Large intestine (tissue), 3 donors: ENCODE measurements at regions not wholly inside any gene's neighbourhood (a gene's known extent, or its start where the extent isn't known, plus 50 kb on each side); places are given as distances from the start of the nearest gene placed in this dataset.
A peak's percentile ranks its signal among the peaks of the same experiment; 100 is the strongest.

Experiments
- DNase-seq, 2 donors: peaks; one replicate each; pipeline versions ENCODE4 v3.0.0 to v3.0.0-alpha.2; 2013
- H3K27ac ChIP-seq: one replicate; pipeline ENCODE4 v1.5.1; 2013; ENCODE audit warnings: low read length
- H3K27me3 ChIP-seq: 2 replicates; pipeline ENCODE4 v1.6.1; 2013; ENCODE audit warnings: low read length; ENCODE audit not compliant: control insufficient read depth, insufficient read depth
- H3K36me3 ChIP-seq: 2 replicates; pipeline ENCODE4 v1.6.1; 2013; ENCODE audit warnings: low read length; ENCODE audit not compliant: control insufficient read depth, insufficient read depth
- H3K4me1 ChIP-seq: one replicate; pipeline ENCODE4 v1.6.1; 2013; ENCODE audit warnings: low read length; ENCODE audit not compliant: control insufficient read depth, insufficient read depth
- H3K4me3 ChIP-seq: one replicate; pipeline ENCODE4 v1.5.1; 2013; ENCODE audit warnings: low read length
- H3K9me3 ChIP-seq: one replicate; pipeline ENCODE4 v1.6.1; 2013; ENCODE audit warnings: mild to moderate bottlenecking, low read depth, low read length, moderate library complexity; ENCODE audit not compliant: control insufficient read depth
- WGBS: methylation state at CpG from one replicate; pipeline ENCODE4 v1.1.5; 2013; ENCODE audit warnings: low lambda C conversion rate; ENCODE audit not compliant: insufficient coverage; 5-methylcytosine and 5-hydroxymethylcytosine counted together

DNA sequence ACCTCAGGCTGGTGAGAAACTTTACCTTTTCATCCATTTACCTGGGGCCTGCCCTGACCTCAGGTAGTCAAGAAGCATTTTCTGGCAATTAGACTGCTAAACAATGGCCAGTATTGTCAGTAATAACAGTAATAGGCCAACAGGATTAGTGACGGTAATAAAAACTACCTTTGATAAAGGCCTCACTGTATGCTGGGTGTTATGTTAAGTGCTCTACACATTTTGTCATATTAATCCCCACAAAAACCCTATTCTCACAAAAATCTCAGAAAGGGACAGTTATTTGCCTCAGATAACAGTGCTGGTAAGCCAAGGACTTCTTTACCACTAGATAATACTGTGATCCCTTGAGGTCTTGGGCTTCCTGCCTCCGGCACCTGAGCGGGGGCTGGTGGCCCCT lies 191.4 kb downstream of the FOXD2 start:
- H3K27me3 ChIP-seq, result no peaks in the 10 kb centered on the region
- no CpG with 5 or more reads among the region's 3 CpGs for WGBS
- no peaks in the 10 kb centered on the region for H3K36me3 ChIP-seq
- no peak overlapping the region for H3K27ac ChIP-seq
- H3K4me3 ChIP-seq, result no peak overlapping the region
- H3K4me1 ChIP-seq, result no peaks in the 10 kb centered on the region
- no peaks in the 10 kb centered on the region for H3K9me3 ChIP-seq
- DNase-seq, result peak in 1 of 2 donors; percentile 35

DNA sequence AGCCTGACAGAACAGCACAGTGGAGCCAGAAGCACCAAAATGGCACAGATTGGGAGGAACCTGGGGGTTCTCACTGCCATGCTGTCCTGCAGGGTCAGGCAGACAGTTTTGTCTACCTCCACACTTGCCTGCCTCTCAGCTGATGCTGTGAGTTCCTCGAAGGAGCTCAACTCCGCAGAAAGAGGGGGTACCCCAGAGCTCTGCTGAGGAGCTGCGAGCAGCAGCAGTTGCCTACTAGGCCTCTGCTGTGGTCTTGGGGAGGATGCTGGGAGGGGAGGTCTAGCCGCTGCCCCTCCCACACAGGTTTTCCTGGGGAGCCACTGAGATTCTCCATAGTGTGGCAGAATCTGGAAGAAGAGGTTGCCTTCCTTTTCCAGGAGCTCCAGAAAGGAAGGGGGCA lies 192.5 kb downstream of the FOXD2 start:
- DNase-seq, result no peak
- Histone ChIP-seq H3K4me3 (no peak overlapping the region), H3K36me3 (no peaks in the 10 kb centered on the region), H3K9me3 (no peaks in the 10 kb centered on the region), H3K27ac (no peak overlapping the region), H3K27me3 (no peaks in the 10 kb centered on the region), H3K4me1 (no peaks in the 10 kb centered on the region)
- WGBS, result no CpG with 5 or more reads among the region's 4 CpGs

DNA sequence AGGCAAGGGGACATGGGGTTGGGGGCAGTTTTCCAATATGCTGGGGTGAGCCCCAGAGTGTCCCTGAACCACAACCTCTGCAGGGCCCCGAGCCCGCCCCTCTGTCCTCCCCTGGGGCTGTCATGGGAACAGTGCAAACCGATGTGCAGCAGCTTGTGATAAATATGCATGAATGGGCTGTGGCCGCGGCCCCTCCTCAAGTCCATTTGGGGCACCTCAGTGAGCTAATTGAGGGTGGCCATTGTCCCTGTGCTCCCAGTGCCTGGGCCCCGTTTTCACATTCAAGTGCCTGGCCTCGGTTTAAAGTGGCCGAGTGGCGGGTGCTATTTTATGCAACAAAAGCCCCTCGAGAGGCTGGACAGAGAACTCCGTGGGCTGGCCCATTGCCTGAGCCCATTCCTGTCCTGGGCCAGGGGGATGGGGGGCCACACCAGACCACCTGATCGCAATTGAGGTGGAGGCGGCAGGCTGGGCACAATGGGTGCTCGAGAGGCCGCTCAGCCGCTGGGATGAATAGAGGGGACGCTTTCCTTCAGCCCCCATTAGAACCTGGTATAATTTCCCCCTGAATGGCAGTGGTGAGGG lies 193.7 kb downstream of the FOXD2 start:
- H3K9me3 ChIP-seq, result no peaks in the 10 kb centered on the region
- no peak for DNase-seq
- no peak overlapping the region for H3K4me3 ChIP-seq
- H3K36me3 ChIP-seq, result no peaks in the 10 kb centered on the region
- H3K27me3 ChIP-seq, result no peaks in the 10 kb centered on the region
- no peak overlapping the region for H3K27ac ChIP-seq
- no CpG with 5 or more reads among the region's 17 CpGs for WGBS
- no peaks in the 10 kb centered on the region for H3K4me1 ChIP-seq

DNA sequence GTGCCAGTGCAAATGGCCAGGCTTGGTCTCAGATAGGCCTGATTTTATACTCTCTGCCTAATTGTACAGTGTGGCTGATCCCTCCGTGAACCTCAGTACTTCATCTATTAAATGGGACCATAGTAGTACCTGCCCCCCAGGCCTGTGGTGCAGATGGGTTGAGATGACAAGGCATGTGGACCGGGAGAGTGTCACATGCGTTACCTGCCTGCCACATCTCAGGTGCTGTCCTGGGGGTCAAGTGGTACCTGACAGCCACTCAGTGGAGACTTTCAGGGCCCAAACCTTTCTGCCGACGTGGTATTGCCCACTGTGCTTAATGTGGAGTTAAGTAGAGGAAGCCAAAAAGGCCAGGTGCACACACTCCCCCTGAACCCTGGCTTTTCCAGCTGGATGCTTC lies 197.3 kb downstream of the FOXD2 start:
- Histone ChIP-seq H3K4me3 (no peak overlapping the region), H3K27me3 (no peaks in the 10 kb centered on the region), H3K9me3 (no peaks in the 10 kb centered on the region), H3K4me1 (no peaks in the 10 kb centered on the region), H3K27ac (no peak overlapping the region), H3K36me3 (no peaks in the 10 kb centered on the region)
- DNase-seq, result no peak
- no CpG with 5 or more reads among the region's 5 CpGs for WGBS

DNA sequence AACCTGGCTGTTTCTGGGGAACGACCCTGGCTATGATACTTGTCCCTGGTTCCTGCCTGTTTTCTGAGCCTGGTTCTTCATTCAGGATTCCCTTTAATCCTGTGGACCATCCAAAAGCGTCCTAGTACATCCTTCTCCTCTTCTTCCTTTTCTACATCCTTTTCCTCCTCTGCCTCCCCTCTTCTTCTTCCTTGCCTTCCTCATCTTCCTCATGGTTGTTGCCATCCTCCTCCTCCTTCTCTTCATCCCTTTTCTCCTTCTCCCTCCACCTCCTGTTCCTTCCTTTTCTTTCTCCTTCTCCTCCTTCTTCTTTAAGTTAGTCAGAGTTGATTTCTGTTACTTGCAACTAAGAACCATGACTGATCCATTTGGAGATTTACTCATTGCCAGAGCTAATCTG lies 197.8 kb downstream of the FOXD2 start:
- H3K36me3 ChIP-seq, result no peaks in the 10 kb centered on the region
- DNase-seq, result no peak
- 90% methylated on average over 1 of the region's 2 CpGs for WGBS

DNA sequence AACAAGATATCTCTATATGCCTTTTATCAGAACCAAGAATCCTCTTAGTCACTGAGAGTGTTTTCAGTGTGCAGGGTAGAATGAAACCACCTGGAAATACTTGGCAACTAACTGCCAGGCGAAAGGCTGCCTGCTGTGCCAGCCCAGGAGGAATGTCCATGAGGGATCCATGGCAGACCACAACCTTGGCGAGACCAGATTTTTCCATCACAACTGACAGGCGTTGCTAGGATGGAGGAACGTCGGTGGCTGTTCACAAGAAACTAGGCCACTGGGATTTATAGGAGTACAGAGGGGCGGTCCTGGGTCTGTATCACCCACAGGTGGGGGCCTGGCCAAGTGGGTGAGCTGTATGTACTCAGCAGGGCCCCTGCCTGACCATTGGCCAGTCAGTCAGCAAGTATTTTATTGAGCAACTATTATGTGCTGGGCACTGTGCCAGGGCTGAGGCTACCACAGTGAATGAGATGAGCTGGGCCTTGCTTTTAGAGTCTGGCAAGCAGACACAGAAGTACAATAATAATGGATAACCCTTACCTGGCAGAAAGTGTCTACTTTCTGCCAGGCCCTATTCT lies 199.4 kb downstream of the FOXD2 start:
- no CpG with 5 or more reads among the region's 6 CpGs for WGBS
- H3K27ac ChIP-seq, result no peak overlapping the region
- no peak for DNase-seq
- H3K9me3 ChIP-seq, result no peaks in the 10 kb centered on the region
- no peaks in the 10 kb centered on the region for H3K36me3 ChIP-seq
- H3K4me3 ChIP-seq, result no peak overlapping the region
- H3K4me1 ChIP-seq, result no peaks in the 10 kb centered on the region
- no peaks in the 10 kb centered on the region for H3K27me3 ChIP-seq

More for the DNA sequence above, 197.8 kb downstream of the FOXD2 start:
- Histone ChIP-seq H3K4me3 (no peak overlapping the region), H3K9me3 (no peaks in the 10 kb centered on the region), H3K4me1 (no peaks in the 10 kb centered on the region), H3K27me3 (no peaks in the 10 kb centered on the region), H3K27ac (no peak overlapping the region)

DNA sequence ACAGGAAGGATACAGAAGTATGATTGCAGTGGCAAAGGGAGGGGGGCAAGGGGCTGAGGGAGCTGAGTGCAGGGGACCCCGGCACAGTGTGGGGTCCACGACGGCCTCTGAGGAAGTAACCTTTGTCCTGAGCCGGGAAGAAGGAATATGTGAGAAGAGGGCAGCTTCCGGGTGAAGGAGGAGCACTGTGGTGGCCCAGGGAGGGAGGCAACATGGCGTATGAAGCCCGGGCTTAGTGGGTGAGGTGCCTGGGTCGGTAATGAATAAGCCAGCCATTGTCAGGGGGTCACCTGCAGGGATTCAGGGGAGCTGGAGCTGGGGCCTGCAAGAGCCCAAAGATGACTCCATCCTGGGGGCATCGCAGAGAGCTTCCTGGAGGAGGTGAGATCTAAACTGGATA lies 200.4 kb downstream of the FOXD2 start:
- Histone ChIP-seq H3K4me1 (no peaks in the 10 kb centered on the region), H3K36me3 (no peaks in the 10 kb centered on the region), H3K4me3 (no peak overlapping the region), H3K27ac (no peak overlapping the region), H3K27me3 (no peaks in the 10 kb centered on the region), H3K9me3 (no peaks in the 10 kb centered on the region)
- WGBS, result no CpG with 5 or more reads among the region's 9 CpGs
- no peak for DNase-seq

DNA sequence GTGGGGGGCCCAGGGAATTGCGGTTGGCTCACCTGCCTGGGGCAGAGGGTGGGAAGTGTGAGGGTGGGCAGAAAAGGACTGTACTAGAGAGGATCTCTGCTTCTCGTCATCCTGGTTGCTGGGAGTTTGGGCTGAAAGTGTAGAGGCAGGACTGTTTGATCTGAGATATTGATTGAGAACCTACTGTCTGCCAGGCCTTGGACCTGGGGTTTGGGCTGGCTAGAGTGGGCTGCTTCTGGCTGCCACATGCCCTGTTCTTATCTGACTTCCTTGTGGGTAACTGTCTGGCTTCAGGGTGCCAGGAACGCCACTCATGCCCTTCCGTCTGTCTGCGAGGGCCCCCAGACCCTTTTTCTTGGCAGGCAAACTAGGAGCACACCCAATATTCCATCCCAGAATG lies 200.9 kb downstream of the FOXD2 start:
- Histone ChIP-seq H3K36me3 (no peaks in the 10 kb centered on the region), H3K4me3 (no peak overlapping the region), H3K4me1 (no peaks in the 10 kb centered on the region), H3K9me3 (no peaks in the 10 kb centered on the region), H3K27ac (no peak overlapping the region), H3K27me3 (no peaks in the 10 kb centered on the region)
- no peak for DNase-seq
- no CpG with 5 or more reads among the region's 5 CpGs for WGBS

DNA sequence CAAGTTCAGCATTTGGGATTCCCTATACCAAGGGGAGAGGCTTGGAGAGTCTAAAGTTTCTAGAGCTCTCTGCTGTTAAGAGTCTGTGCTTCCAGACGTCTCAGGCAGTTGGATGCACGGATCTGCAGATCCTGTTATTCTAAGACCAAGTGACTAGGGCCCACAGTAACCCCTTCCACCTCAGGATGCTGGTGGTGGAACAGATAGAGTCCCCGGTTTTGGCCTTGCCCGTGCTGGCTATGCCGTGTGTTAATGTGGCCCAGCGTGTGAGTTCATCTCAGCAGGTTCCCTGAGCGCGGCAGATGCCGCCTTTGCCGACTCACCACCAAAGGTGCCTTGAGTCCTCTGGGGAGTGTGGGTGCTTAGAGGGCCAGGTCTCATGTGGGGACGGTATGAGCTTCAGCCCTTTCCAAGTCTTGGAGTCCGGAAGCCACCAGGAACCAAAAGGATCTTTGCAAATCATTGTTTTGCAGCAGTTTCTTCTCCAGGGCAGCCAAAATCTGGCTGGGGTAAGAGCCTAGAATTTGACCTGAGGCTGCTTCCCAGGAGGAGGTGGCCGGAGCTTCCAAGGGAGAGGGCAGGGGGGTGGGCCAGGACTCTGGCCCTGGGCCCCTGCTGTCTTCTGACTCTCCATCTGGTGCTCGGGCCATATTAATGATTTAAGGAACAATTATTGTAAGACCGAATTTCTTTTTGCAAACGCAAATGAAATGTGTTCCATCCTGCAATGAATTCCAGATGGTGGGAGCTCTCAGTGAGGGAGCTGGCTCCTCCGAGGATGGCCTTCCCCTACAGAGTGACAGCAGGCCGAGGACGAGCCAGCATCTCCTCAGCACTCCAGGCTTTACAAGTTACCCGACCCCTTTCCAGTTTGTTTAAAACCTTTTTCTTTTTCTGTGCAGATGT lies 205.7 kb downstream of the FOXD2 start:
- no peaks in the 10 kb centered on the region for H3K27me3 ChIP-seq
- no peak for DNase-seq
- no peak overlapping the region for H3K27ac ChIP-seq
- H3K4me1 ChIP-seq, result peaks cover 3% of the 10 kb centered on the region
- 60% methylated on average over 1 of the region's 20 CpGs for WGBS
- H3K36me3 ChIP-seq, result no peaks in the 10 kb centered on the region
- H3K9me3 ChIP-seq, result no peaks in the 10 kb centered on the region
- no peak overlapping the region for H3K4me3 ChIP-seq

DNA sequence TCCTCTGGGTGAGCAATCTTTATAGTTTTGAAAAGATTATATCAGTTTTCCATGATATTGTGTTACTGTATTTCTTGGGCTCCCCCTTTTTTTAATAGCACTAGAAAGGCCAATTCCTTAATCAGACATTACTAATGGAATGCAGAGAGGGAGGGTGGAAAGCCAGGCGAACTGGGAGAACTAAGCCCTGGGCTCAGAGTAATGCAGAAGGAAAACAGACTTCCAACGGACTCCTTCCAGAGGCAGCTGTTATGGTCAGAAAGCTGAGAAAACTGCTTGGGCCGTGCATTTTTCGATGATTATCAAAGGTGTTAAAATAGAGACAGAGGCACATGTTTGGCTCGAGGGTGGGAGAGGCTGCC lies 206.3 kb downstream of the FOXD2 start:
- Histone ChIP-seq H3K36me3 (no peaks in the 10 kb centered on the region), H3K4me3 (no peak overlapping the region), H3K4me1 (peaks cover 3% of the 10 kb centered on the region), H3K27me3 (no peaks in the 10 kb centered on the region), H3K27ac (no peak overlapping the region), H3K9me3 (no peaks in the 10 kb centered on the region)
- DNase-seq, result no peak
- WGBS, result 100% methylated on average over 1 of the region's 5 CpGs
